NCI-H526 (cell line): ENCODE measurements at regions not wholly inside any gene's neighbourhood (a gene's known extent, or its start where the extent isn't known, plus 50 kb on each side); places are given as distances from the start of the nearest gene placed in this dataset.
A peak's percentile ranks its signal among the peaks of the same experiment; 100 is the strongest.
"Not testable (repeated sequence)": the region's sequence is repeated elsewhere in the genome, so short reads cannot be mapped to it uniquely, and the experiment has no call there.

Experiments
- DNase-seq, 2 experiments: peaks; one replicate each; lab custom pipeline; 2025; lab: John Stamatoyannopoulos, UW

GRCh38 chr13:80074811-80075210 lies 266.1 kb downstream of the SPRY2 start:
- DNase-seq = no peak

GRCh38 chr13:80074143-80074752 lies 266.7 kb downstream of the SPRY2 start:
- DNase-seq = no peak

- no peak for DNase-seq
Measured at GRCh38 chr13:80072231-80072630, 268.7 kb downstream of the SPRY2 start.

- DNase-seq = peak; percentile 95 to 96
Measured at GRCh38 chr13:80070024-80070703, 270.8 kb downstream of the SPRY2 start.

GRCh38 chr13:80069374-80069773 lies 271.6 kb downstream of the SPRY2 start:
- no peak for DNase-seq

GRCh38 chr13:80065996-80066395 lies 274.9 kb downstream of the SPRY2 start:
- no peak for DNase-seq

GRCh38 chr13:80062416-80062815 lies 278.5 kb downstream of the SPRY2 start:
- DNase-seq = not testable (repeated sequence)

GRCh38 chr13:80059789-80060188 lies 281.1 kb downstream of the SPRY2 start:
- no peak for DNase-seq

GRCh38 chr13:80058626-80059025 lies 282.3 kb downstream of the SPRY2 start:
- no peak for DNase-seq

- DNase-seq = no peak
Measured at GRCh38 chr13:80055847-80056246, 285.1 kb downstream of the SPRY2 start.

GRCh38 chr13:80054806-80055205 lies 286.1 kb downstream of the SPRY2 start:
- no peak for DNase-seq

GRCh38 chr13:80052286-80052685 lies 288.6 kb downstream of the SPRY2 start:
- no peak for DNase-seq

GRCh38 chr13:80050252-80050651 lies 290.7 kb downstream of the SPRY2 start:
- DNase-seq = no peak

- DNase-seq = peak; percentile 26 to 55
Measured at GRCh38 chr13:80048802-80049201, 292.1 kb downstream of the SPRY2 start.

GRCh38 chr13:80048030-80048429 lies 292.9 kb downstream of the SPRY2 start:
- DNase-seq = peak in 1 of 2 experiments; percentile 40

- no peak for DNase-seq
Measured at GRCh38 chr13:80047406-80047805, 293.5 kb downstream of the SPRY2 start.

GRCh38 chr13:80040981-80041317 lies 300.0 kb downstream of the SPRY2 start:
- no peak for DNase-seq

GRCh38 chr13:80040196-80040980 lies 300.5 kb downstream of the SPRY2 start:
- no peak for DNase-seq

- DNase-seq = no peak
Measured at GRCh38 chr13:80039000-80039399, 301.9 kb downstream of the SPRY2 start.

- no peak for DNase-seq
Measured at GRCh38 chr13:80038371-80038770, 302.6 kb downstream of the SPRY2 start.

GRCh38 chr13:80037505-80037888 lies 303.4 kb downstream of the SPRY2 start:
- no peak for DNase-seq

- DNase-seq = no peak
Measured at GRCh38 chr13:80036845-80037504, 304.0 kb downstream of the SPRY2 start.

GRCh38 chr13:80035096-80035495 lies 305.8 kb downstream of the SPRY2 start:
- no peak for DNase-seq
